Hypothalamus (tissue), 51 donors: ENCODE measurements at regions not wholly inside any gene's neighbourhood (a gene's known extent, or its start where the extent isn't known, plus 50 kb on each side); places are given as distances from the start of the nearest gene placed in this dataset.

Source experiments
- DNase-seq, 51 donors: peaks; one replicate each; lab custom pipeline; 2025; lab: John Stamatoyannopoulos, UW

GRCh38 chr1:29646161-29646775 lies 409.9 kb downstream of the PTPRU start:
- DNase-seq: no peak

GRCh38 chr1:29645586-29645985 lies 409.3 kb downstream of the PTPRU start:
- DNase-seq: no peak

GRCh38 chr1:29644812-29645211 lies 408.5 kb downstream of the PTPRU start:
- DNase-seq: no peak

GRCh38 chr1:29643838-29644440 lies 407.6 kb downstream of the PTPRU start:
- DNase-seq: no peak

- DNase-seq: no peak
Measured at GRCh38 chr1:29643281-29643680, 407.0 kb downstream of the PTPRU start.

- DNase-seq: no peak
Measured at GRCh38 chr1:29642519-29642918, 406.2 kb downstream of the PTPRU start.

GRCh38 chr1:29641921-29642320 lies 405.6 kb downstream of the PTPRU start:
- no peak for DNase-seq

- no peak for DNase-seq
Measured at GRCh38 chr1:29640428-29640785, 404.1 kb downstream of the PTPRU start.

- DNase-seq: no peak
Measured at GRCh38 chr1:29639741-29640427, 403.6 kb downstream of the PTPRU start.

- DNase-seq: no peak
Measured at GRCh38 chr1:29639156-29639736, 402.9 kb downstream of the PTPRU start.

GRCh38 chr1:29638281-29638680 lies 402.0 kb downstream of the PTPRU start:
- no peak for DNase-seq

GRCh38 chr1:29636936-29637335 lies 400.6 kb downstream of the PTPRU start:
- DNase-seq: no peak

- no peak for DNase-seq
Measured at GRCh38 chr1:29635501-29636263, 399.4 kb downstream of the PTPRU start.

- DNase-seq: no peak
Measured at GRCh38 chr1:29634746-29635335, 398.5 kb downstream of the PTPRU start.

GRCh38 chr1:29634324-29634723 lies 398.0 kb downstream of the PTPRU start:
- DNase-seq: no peak

GRCh38 chr1:29633771-29634170 lies 397.4 kb downstream of the PTPRU start:
- DNase-seq: no peak

- DNase-seq: no peak
Measured at GRCh38 chr1:29632806-29633615, 396.7 kb downstream of the PTPRU start.

- DNase-seq: no peak
Measured at GRCh38 chr1:29631836-29632805, 395.8 kb downstream of the PTPRU start.

- no peak for DNase-seq
Measured at GRCh38 chr1:29631361-29631760, 395.0 kb downstream of the PTPRU start.
